Keratinocyte (primary cell): ENCODE measurements at regions not wholly inside any gene's neighbourhood (a gene's known extent, or its start where the extent isn't known, plus 50 kb on each side); places are given as distances from the start of the nearest gene placed in this dataset.

Source experiments
- CTCF ChIP-seq, 3 experiments: IDR thresholded peaks in 1 of 3; conservative IDR thresholded peaks in 1 of 3; optimal IDR thresholded peaks in 1 of 3; 2 replicates in 2 of 3; 3 replicates in 1 of 3; pipeline versions ENCODE3 to v1.5.1; 2011; ENCODE audit warnings: low read length in 3 of 3, mild to moderate bottlenecking in 3 of 3, moderate library complexity in 2 of 3, control low read depth in 1 of 3, inconsistent platforms in 1 of 3; ENCODE audit not compliant: insufficient read depth in 2 of 3; ENCODE audit errors: extremely low read depth in 1 of 3
- EZH2 ChIP-seq: IDR thresholded peaks from one replicate; pipeline ENCODE4 v1.6.1; 2012; ENCODE audit warnings: inconsistent platforms, mild to moderate bottlenecking, low read length, moderate library complexity

GRCh38 chr17:68804777-68805520 lies 150.2 kb downstream of the ABCA8 start:
- TF ChIP-seq EZH2 (no peak), CTCF (optimal IDR thresholded peaks at IDR 0.05 in 1 of 3, IDR thresholded peaks at IDR 0.05 in 1 of 3, conservative IDR thresholded peaks at IDR 0.05 in 1 of 3; ENCODE audit: extremely low read depth in 1 of 3, insufficient read depth in 2 of 3, low read length in 3 of 3) (no peak)
